ENCODE measurements at regions not wholly inside any gene's neighbourhood (a gene's known extent, or its start where the extent isn't known, plus 50 kb on each side); places are given as distances from the start of the nearest gene placed in this dataset.

- TF ChIP-seq SPI1 (IDR thresholded peaks at IDR 0.05; ENCODE audit: borderline replicate concordance, low read depth) (no peak), POLR2AphosphoS5 (IDR thresholded peaks at IDR 0.05; ENCODE audit: low read depth) (no peak), CTCF (IDR thresholded peaks at IDR 0.05; ENCODE audit: insufficient read depth, low read length) (no peak), GABPA (IDR thresholded peaks at IDR 0.05; ENCODE audit: low read depth) (no peak), REST (IDR thresholded peaks at IDR 0.05; ENCODE audit: insufficient replicate concordance, low read depth) (no peak)
- Histone ChIP-seq H3K4me3 (replicated peaks; ENCODE audit: insufficient read depth, low read length) (no peak overlapping the region), H3K27ac (replicated peaks) (no peak overlapping the region), H3K27me3 (ENCODE audit: insufficient read depth, poor library complexity, severe bottlenecking) (no peaks in the 10 kb centered on the region)
- DNase-seq (ENCODE audit: low read depth in 1 of 2, low spot score in 1 of 2), result no peak
Observed at GRCh38 chr1:13926556-13926955, 226.6 kb downstream of the PRDM2 start.

GRCh38 chr1:13927736-13928135, 227.7 kb downstream of the PRDM2 start:
- Histone ChIP-seq H3K27ac (replicated peaks) (no peak overlapping the region), H3K27me3 (ENCODE audit: insufficient read depth, poor library complexity, severe bottlenecking) (no peaks in the 10 kb centered on the region)
- DNase-seq (ENCODE audit: low read depth in 1 of 2, low spot score in 1 of 2), result no peak

GRCh38 chr1:13929313-13929712, 229.3 kb downstream of the PRDM2 start:
- no peak overlapping the region for H3K4me3 ChIP-seq (replicated peaks; ENCODE audit: insufficient read depth, low read length)
- no peak overlapping the region for H3K27ac ChIP-seq (replicated peaks)
- DNase-seq (ENCODE audit: low read depth in 1 of 2, low spot score in 1 of 2), result no peak
- H3K27me3 ChIP-seq (ENCODE audit: insufficient read depth, poor library complexity, severe bottlenecking), result no peaks in the 10 kb centered on the region
- TF ChIP-seq GABPA (IDR thresholded peaks at IDR 0.05; ENCODE audit: low read depth), result no peak

More at GRCh38 chr1:13927736-13928135, 227.7 kb downstream of the PRDM2 start:
- TF ChIP-seq CTCF (IDR thresholded peaks at IDR 0.05; ENCODE audit: insufficient read depth, low read length), result no peak
- H3K4me3 ChIP-seq (replicated peaks; ENCODE audit: insufficient read depth, low read length), result no peak overlapping the region

GRCh38 chr1:13930151-13930550, 230.2 kb downstream of the PRDM2 start:
- H3K4me3 ChIP-seq (replicated peaks; ENCODE audit: insufficient read depth, low read length), result no peak overlapping the region
- DNase-seq (ENCODE audit: low read depth in 1 of 2, low spot score in 1 of 2), result no peak
- no peak for TF ChIP-seq CTCF (IDR thresholded peaks at IDR 0.05; ENCODE audit: insufficient read depth, low read length)
- TF ChIP-seq SPI1 (IDR thresholded peaks at IDR 0.05; ENCODE audit: borderline replicate concordance, low read depth), result no peak
- no peak for TF ChIP-seq GABPA (IDR thresholded peaks at IDR 0.05; ENCODE audit: low read depth)
- TF ChIP-seq POLR2AphosphoS5 (IDR thresholded peaks at IDR 0.05; ENCODE audit: low read depth), result no peak
- TF ChIP-seq REST (IDR thresholded peaks at IDR 0.05; ENCODE audit: insufficient replicate concordance, low read depth), result no peak
- no peaks in the 10 kb centered on the region for H3K27me3 ChIP-seq (ENCODE audit: insufficient read depth, poor library complexity, severe bottlenecking)
- no peak overlapping the region for H3K27ac ChIP-seq (replicated peaks)
